MCF 10A (cell line): ENCODE measurements at regions not wholly inside any gene's neighbourhood (a gene's known extent, or its start where the extent isn't known, plus 50 kb on each side); places are given as distances from the start of the nearest gene placed in this dataset.

ENCODE experiments used
- BruUV-seq: library from RNA; stranded (reverse); fragments of 400-500 nt; replicated peaks from 2 replicates; lab custom pipeline; 2021; lab: Mats Ljungman, UMichigan
- CTCF ChIA-PET: fragments of 300-600 bp; sonication (Branson Sonifier 250); formaldehyde crosslinking; extraction: SDS; loops from one replicate; lab custom pipeline; 2021; ENCODE audit warnings: antibody characterized with exemption, inconsistent platforms; lab: Yijun Ruan, JAX
- POLR2A ChIA-PET: fragments of 300-600, 350-650 bp; sonication (Branson Sonifier 250); formaldehyde crosslinking; extraction: SDS; loops from one replicate; lab custom pipeline; 2020; ENCODE audit warnings: antibody characterized with exemption, inconsistent platforms; lab: Yijun Ruan, JAX
- DNase-seq: peaks from one replicate; pipeline ENCODE4 v3.0.0-alpha.2; 2018; ENCODE audit not compliant: unreplicated experiment
- H3K27ac Mint-ChIP-seq: one replicate; pipeline ENCODE4 v1.8.0; 2022; ENCODE audit warnings: mild to moderate bottlenecking, low read depth, mixed read lengths; ENCODE audit not compliant: unreplicated experiment
- H3K27me3 Mint-ChIP-seq: one replicate; pipeline ENCODE4 v1.8.0; 2022; ENCODE audit warnings: mixed read lengths; ENCODE audit not compliant: insufficient read depth, unreplicated experiment
- H3K36me3 Mint-ChIP-seq: one replicate; pipeline ENCODE4 v1.8.0; 2022; ENCODE audit warnings: mild to moderate bottlenecking, moderate library complexity, mixed read lengths; ENCODE audit not compliant: insufficient read depth, unreplicated experiment
- H3K4me1 Mint-ChIP-seq: one replicate; pipeline ENCODE4 v1.8.0; 2022; ENCODE audit warnings: mixed read lengths; ENCODE audit not compliant: insufficient read depth, unreplicated experiment
- H3K4me3 Mint-ChIP-seq: one replicate; pipeline ENCODE4 v1.8.0; 2022; ENCODE audit warnings: mild to moderate bottlenecking, moderate library complexity, mixed read lengths; ENCODE audit not compliant: unreplicated experiment
- H3K9me3 Mint-ChIP-seq: one replicate; pipeline ENCODE4 v1.8.0; 2022; ENCODE audit warnings: mixed read lengths; ENCODE audit not compliant: unreplicated experiment
- intact Hi-C: fragments of 100-400 bp; cut with micrococcal nuclease; formaldehyde crosslinking; loops from 2 replicates; pipeline ENCODE4 v1.14.1; 2022
- TF ChIP-seq, protein P1 (sequence below): fragments of 200-600 bp; IDR thresholded peaks from one replicate; pipeline ENCODE4 v1.8.0; 2022; ENCODE audit warnings: antibody characterized with exemption, mild to moderate bottlenecking; ENCODE audit not compliant: unreplicated experiment

DNA sequence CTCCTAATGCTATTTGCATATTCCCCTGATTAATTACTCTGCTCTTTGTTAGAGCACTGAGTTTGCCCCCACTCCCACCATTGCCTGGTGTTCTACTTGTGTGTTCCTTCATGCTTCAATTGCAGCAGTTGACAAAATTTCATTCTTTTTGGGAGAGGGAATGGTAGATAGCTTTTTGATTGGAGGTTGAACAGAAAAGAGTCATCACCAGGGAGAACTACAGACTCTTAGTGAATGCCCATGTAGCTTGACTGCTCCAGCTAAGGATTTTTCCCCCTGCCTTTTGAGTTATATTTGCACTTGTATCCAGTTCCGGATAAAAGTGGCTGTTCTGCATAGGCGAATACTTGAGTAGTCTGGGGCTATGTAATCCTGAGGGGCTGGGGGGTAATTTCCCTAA is 183.9 kb downstream of the ETNK1 start:
- H3K36me3 Mint-ChIP-seq: no peaks in the 10 kb centered on the region
- TF ChIP-seq, protein P1, sequence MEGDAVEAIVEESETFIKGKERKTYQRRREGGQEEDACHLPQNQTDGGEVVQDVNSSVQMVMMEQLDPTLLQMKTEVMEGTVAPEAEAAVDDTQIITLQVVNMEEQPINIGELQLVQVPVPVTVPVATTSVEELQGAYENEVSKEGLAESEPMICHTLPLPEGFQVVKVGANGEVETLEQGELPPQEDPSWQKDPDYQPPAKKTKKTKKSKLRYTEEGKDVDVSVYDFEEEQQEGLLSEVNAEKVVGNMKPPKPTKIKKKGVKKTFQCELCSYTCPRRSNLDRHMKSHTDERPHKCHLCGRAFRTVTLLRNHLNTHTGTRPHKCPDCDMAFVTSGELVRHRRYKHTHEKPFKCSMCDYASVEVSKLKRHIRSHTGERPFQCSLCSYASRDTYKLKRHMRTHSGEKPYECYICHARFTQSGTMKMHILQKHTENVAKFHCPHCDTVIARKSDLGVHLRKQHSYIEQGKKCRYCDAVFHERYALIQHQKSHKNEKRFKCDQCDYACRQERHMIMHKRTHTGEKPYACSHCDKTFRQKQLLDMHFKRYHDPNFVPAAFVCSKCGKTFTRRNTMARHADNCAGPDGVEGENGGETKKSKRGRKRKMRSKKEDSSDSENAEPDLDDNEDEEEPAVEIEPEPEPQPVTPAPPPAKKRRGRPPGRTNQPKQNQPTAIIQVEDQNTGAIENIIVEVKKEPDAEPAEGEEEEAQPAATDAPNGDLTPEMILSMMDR: no peak
- BruUV-seq: no TSS peak

GRCh38 chr12:22810036-22810435 is 185.1 kb downstream of the ETNK1 start:
- Mint-ChIP-seq H3K9me3 (no peaks in the 10 kb centered on the region), H3K4me3 (no peak overlapping the region), H3K36me3 (no peaks in the 10 kb centered on the region), H3K27me3 (no peaks in the 10 kb centered on the region), H3K4me1 (no peaks in the 10 kb centered on the region), H3K27ac (no peak overlapping the region)
- TF ChIP-seq, protein P1: no peak
- ChIA-PET POLR2A (interaction anchor here (0.7 kb wide), 1 partner anchor 1111 kb away, joined by 3 read pairs; no protein-coding TSS in a partner anchor), CTCF (no interaction called here)
- no TSS peak for BruUV-seq
- intact Hi-C loops: no loop called here
- DNase-seq: no peak

More for the DNA sequence above, 183.9 kb downstream of the ETNK1 start:
- intact Hi-C loops: no loop called here
- CTCF ChIA-PET: no interaction called here
- no peak overlapping the region for H3K4me3 Mint-ChIP-seq
- no peaks in the 10 kb centered on the region for H3K9me3 Mint-ChIP-seq
- H3K27ac Mint-ChIP-seq: no peak overlapping the region
- POLR2A ChIA-PET: no interaction called here
- no peak for DNase-seq
- H3K27me3 Mint-ChIP-seq: no peaks in the 10 kb centered on the region
- H3K4me1 Mint-ChIP-seq: no peaks in the 10 kb centered on the region

DNA sequence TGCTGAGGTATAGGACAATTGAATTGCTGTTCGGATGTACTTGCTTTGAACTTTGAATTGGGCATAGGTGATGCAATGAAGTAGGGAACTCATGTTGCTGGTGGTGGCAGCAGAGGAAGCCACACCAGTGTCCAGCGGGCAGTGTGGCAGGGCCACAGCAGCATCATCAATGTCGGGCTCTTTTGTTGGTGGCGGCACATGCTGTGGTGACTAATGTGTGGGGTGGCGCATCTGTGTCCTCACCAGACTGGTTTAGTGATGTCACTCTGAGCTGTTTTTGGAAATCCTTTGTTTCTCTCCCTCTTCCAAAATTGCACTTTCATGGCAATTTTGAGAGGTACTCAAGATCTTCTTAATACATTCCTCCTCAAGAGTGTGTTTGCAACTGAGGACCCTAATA is 187.6 kb downstream of the ETNK1 start:
- TF ChIP-seq, protein P1: no peak
- no peak overlapping the region for H3K27ac Mint-ChIP-seq
- ChIA-PET POLR2A (no interaction called here), CTCF (no interaction called here)
- H3K4me3 Mint-ChIP-seq: no peak overlapping the region
- BruUV-seq: no TSS peak
- H3K4me1 Mint-ChIP-seq: no peaks in the 10 kb centered on the region
- no peak for DNase-seq
- H3K27me3 Mint-ChIP-seq: no peaks in the 10 kb centered on the region
- no peaks in the 10 kb centered on the region for H3K36me3 Mint-ChIP-seq
- intact Hi-C loops: no loop called here
- H3K9me3 Mint-ChIP-seq: no peaks in the 10 kb centered on the region

DNA sequence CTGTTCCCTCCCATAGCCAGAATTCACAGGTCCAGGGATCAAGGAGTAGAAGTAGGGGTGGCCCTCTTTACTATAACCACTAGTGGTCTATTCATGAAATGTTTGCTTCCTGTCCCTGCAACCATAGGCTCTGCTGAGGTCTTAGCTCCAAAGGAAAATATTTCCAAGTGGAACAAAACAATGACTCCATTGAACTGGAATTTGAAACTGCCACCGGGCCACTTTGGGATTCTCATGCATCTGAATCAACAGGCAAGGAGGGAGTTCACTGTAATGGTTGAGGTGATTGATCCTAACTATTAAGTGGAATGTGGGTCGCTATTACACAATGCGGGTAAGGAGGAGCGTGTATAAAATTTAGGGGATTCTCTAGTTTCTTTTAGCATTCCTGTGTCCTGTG is 197.0 kb downstream of the ETNK1 start:
- H3K4me3 Mint-ChIP-seq: no peak overlapping the region
- no peak for DNase-seq
- H3K27ac Mint-ChIP-seq: no peak overlapping the region
- H3K27me3 Mint-ChIP-seq: no peaks in the 10 kb centered on the region
- POLR2A ChIA-PET: no interaction called here
- H3K9me3 Mint-ChIP-seq: peaks cover 7% of the 10 kb centered on the region
- no peaks in the 10 kb centered on the region for H3K36me3 Mint-ChIP-seq
- CTCF ChIA-PET: interaction anchor here (0.6 kb wide), 1 partner anchor 14 kb away, joined by 3 read pairs; no protein-coding TSS in a partner anchor
- TF ChIP-seq, protein P1: no peak
- no TSS peak for BruUV-seq
- no peaks in the 10 kb centered on the region for H3K4me1 Mint-ChIP-seq
- intact Hi-C loops: no loop called here
